ENCODE measurements at regions not wholly inside any gene's neighbourhood (a gene's known extent, or its start where the extent isn't known, plus 50 kb on each side); places are given as distances from the start of the nearest gene placed in this dataset.

- in situ Hi-C loops (cut with MboI; ENCODE audit: low pct_unique_long_range_greater_than_20kb, low sequenced_read_pairs), result no loop called here
Observed at GRCh38 chr20:17844549-17845298, 123.9 kb downstream of the SNX5 start.

DNA sequence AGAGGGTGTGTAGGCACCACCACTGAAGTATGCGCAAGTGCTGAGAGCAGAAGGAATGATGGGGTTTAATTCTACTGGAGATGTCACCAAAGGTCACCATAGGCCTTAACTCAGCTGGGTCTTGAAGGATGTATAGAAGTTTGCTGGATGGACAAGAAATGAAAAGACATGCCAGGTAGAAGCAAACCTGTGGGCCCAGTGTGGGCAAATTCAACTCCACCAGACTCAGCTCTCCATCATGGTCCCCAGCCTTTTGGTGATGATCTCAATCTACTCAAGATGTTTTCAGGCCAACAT is 124.5 kb downstream of the SNX5 start:
- in situ Hi-C loops (cut with MboI; ENCODE audit: low pct_unique_long_range_greater_than_20kb, low sequenced_read_pairs), result no loop called here
- no peak for DNase-seq

More at GRCh38 chr20:17844549-17845298, 123.9 kb downstream of the SNX5 start:
- no peak for DNase-seq

GRCh38 chr20:17843246-17844132 is 125.1 kb downstream of the SNX5 start:
- no peak for DNase-seq
- in situ Hi-C loops (cut with MboI; ENCODE audit: low pct_unique_long_range_greater_than_20kb, low sequenced_read_pairs), result no loop called here

DNA sequence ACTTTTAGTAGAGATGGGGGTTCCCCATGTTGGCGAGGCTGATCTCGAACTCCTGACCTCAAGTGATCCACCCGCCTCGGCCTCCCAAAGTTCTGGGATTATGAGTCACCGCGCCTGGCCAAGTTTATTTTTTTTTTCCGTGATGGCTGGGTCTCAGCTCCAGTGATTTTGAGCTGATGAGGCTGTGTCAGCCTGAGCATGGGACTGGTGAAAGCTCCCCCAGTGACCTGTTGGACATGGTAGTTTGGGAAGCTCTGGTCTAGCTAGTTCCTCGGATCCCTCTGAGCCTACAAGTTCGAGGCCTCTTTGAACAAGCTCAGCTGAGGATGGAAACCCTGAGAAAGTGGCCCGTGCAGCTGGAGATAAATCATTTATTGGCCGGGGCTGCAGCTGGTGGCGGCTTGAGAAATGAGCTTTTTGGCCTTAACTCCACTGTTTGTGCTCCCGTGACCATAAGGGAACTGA is 126.8 kb downstream of the SNX5 start:
- DNase-seq, result no peak
- in situ Hi-C loops (cut with MboI; ENCODE audit: low pct_unique_long_range_greater_than_20kb, low sequenced_read_pairs), result no loop called here

DNA sequence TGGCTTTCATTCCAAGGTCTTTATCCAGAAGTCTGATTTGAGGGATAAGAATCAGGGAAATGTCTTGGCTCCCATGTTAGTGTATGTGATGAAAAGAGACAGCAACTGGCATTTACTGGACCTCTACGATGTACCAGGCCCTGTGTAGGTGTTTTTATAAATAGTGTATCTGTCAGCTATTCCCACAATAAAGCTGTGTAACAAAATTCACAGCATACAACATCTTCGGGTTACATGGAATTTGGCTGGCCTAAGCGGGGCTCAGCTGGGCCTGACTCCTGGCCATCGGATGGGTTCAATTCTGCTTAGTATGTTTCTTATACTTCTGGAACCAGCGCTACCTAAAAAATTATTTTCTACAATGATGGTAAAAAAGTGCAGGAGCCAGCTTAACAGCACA is 128.2 kb downstream of the SNX5 start:
- no peak for DNase-seq
- in situ Hi-C loops (cut with MboI; ENCODE audit: low pct_unique_long_range_greater_than_20kb, low sequenced_read_pairs), result no loop called here

DNA sequence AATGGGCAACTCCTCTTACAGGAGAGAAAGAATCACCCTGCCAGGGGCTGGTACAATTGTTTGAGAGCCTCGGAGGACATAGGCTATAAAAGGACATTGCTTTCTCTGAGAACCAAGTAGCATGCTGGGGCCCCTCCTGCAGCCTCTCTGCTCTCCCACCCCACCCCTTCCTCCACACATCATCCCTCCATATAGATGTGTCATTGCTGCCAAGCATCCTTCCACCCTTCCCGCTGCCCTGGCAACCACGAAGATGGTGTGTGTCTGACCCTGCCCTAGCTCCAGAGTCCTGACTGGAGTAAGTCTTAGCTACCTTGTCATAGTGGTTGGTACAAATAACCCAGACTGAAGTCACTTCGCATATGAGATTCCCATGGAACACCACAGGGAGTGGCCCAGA is 129.7 kb downstream of the SNX5 start:
- in situ Hi-C loops (cut with MboI; ENCODE audit: low pct_unique_long_range_greater_than_20kb, low sequenced_read_pairs), result no loop called here
- DNase-seq, result no peak

GRCh38 chr20:17837179-17837578 is 131.4 kb downstream of the SNX5 start:
- DNase-seq, result no peak
- in situ Hi-C loops (cut with MboI; ENCODE audit: low pct_unique_long_range_greater_than_20kb, low sequenced_read_pairs), result no loop called here

DNA sequence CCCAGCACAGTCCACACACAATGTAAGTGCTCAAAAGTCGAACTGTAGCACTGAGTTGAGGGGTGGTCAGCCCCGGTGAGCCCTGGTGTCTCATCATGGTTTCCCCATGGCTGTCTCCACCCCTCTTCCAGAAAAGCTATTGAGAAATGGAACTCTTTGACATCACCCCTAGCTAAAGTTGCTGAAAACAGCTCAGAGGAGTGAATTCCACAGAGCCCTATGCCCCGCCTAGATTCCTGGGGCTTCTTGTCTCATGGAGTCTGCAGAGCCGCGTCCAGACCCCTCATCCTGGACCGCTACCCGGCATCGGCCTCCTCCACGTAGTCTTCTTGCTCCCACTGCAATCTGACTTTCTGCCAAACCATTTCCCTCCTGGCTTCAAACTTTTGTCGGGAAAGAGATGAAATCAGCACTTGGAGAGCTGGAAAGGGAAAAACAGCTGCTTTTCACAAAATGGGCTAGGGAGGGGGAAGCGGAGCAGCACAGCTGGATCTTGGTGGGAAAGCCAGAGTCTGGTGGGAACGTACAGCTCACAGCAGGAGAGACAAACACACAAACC is 132.2 kb downstream of the SNX5 start:
- in situ Hi-C loops (cut with MboI; ENCODE audit: low pct_unique_long_range_greater_than_20kb, low sequenced_read_pairs), result no loop called here

DNA sequence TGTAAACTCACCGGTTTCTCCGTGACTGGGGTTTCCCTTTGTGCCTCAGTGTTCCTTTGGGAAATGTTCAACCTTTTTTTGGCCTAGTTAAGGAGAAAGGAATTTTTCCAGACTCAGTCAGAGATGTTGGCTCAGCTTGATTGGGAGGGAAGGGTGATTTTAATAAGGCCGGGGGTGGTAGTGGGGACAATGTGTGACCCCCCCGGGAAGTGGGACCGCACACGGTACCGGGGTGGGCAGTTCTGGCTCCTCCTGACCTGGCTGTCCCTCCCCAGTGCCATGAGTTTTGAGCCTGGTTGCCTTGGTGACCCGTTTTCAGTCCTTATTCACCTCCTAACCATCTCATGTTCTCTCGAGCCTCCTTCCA is 132.7 kb downstream of the SNX5 start:
- DNase-seq, result no peak
- in situ Hi-C loops (cut with MboI; ENCODE audit: low pct_unique_long_range_greater_than_20kb, low sequenced_read_pairs), result no loop called here

More for the DNA sequence above, 132.2 kb downstream of the SNX5 start:
- DNase-seq, result no peak

GRCh38 chr20:17835240-17835933 is 133.2 kb downstream of the SNX5 start:
- no peak for DNase-seq
- in situ Hi-C loops (cut with MboI; ENCODE audit: low pct_unique_long_range_greater_than_20kb, low sequenced_read_pairs), result no loop called here

DNA sequence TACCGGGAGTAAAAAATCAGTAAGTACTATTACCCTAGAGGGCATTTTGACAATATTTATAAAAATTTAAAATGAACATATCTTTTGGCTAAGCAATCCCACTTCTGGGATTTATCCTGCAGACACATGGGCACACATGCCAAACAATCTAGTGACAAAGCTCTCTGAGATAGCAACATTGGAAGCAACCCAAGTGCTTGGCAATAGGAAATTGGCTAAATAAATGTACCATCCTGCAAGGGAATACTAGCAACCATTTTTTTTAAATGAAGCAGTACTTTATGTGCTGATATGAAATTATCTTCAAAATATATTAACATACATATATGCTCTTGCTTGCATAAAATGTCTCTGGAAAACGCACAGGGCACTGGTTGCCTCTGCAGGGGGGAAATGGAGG is 133.8 kb downstream of the SNX5 start:
- DNase-seq, result no peak
- in situ Hi-C loops (cut with MboI; ENCODE audit: low pct_unique_long_range_greater_than_20kb, low sequenced_read_pairs), result no loop called here

DNA sequence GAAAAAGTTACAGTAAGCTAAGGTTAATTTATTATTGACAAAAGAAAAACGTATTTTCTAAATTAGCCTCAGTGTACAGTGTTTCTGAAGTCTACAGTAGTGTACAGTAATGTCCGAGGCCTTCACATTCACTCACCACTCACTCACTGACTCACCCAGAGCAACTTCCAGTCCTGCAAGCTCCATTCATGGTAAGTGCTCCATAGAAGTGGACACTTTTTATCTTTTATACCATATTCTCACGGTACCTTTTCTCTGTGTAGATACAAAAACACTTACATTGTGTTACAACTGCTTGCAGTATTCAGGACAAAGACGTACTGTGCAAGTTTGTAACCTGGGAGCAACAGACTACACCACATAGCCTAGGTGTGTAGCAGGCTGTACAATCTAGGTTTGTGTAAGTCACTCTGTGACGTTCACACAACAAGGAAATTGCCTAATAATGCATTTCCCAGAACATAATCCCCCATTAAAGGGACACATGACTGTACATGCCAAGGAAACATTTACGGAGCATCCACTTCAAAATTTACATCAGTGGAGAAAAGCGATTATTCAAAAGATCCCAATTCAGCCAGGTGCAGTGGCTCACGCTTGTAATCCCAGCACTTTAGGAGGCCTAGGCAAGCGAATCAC is 133.4 kb downstream of the BANF2 start:
- in situ Hi-C loops (cut with MboI; ENCODE audit: low pct_unique_long_range_greater_than_20kb, low sequenced_read_pairs), result no loop called here
- DNase-seq, result no peak

- in situ Hi-C loops (cut with MboI; ENCODE audit: low pct_unique_long_range_greater_than_20kb, low sequenced_read_pairs), result no loop called here
- DNase-seq, result no peak
Observed at GRCh38 chr20:17832236-17832915, 132.6 kb downstream of the BANF2 start.

GRCh38 chr20:17828598-17829144 is 128.9 kb downstream of the BANF2 start:
- in situ Hi-C loops (cut with MboI; ENCODE audit: low pct_unique_long_range_greater_than_20kb, low sequenced_read_pairs), result no loop called here
- no peak for DNase-seq

GRCh38 chr20:17827759-17828559 is 128.2 kb downstream of the BANF2 start:
- in situ Hi-C loops (cut with MboI; ENCODE audit: low pct_unique_long_range_greater_than_20kb, low sequenced_read_pairs), result no loop called here
- no peak for DNase-seq

DNA sequence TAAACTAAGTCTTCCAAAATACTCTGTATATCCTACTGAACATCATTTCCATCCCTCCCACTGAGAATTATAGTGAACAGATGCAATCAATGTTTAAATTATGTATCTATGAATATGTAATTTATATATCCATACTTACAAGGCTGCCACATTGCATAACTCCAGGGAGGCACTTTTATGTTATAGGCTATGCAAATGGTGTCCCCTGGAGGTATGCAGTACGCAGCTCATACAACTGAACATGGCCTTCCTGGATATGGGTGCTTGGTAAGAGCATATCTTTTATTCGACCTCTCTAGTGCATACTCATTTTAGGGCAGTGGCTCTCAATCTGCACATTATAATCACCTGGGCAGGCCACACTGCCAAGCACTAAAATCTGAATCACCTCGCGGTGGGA is 127.3 kb downstream of the BANF2 start:
- DNase-seq, result no peak
- in situ Hi-C loops (cut with MboI; ENCODE audit: low pct_unique_long_range_greater_than_20kb, low sequenced_read_pairs), result no loop called here

DNA sequence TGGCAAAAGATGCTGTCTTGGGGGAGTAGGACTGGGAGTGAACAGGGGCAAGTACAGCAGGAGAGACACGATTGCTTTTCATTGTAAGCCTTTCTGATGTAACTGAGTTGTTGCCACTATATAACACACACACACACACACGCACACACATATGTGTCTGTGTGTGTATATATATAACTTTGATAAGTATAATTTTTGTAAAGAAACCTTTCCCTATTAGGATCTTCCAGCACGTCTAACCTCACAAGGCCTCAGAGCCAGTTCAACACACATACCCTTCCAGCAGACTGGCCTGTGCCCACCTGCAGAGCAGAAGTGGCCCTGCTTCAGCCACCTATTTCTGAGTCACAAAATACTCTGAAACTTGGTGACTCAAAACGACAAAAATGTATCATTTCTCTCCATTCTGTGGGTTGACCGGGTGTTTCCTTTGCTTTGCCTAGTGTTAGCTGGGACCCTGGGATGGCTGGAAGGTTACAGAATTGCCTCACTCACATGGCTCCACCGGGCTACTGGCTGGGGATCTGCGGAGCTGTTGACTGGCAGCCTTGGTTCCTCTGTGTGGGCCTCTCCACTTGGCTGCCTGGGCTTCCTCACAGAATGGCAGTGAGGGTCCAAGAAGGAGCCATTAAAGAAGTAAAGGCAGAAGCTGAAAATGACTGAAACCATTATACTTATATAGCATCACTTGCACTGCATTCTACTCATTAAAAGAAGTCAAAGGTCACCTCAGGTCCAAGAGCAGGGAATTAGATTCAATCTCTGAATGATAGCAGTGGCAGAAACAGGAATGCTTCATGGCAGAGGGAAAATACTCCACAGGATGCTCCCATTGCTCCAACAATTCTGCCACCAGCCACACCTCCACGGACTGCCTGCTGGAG is 126.4 kb downstream of the BANF2 start:
- in situ Hi-C loops (cut with MboI; ENCODE audit: low pct_unique_long_range_greater_than_20kb, low sequenced_read_pairs), result no loop called here

More for the DNA sequence above, 126.4 kb downstream of the BANF2 start:
- no peak for DNase-seq
